H1 (cell line): ENCODE measurements at regions not wholly inside any gene's neighbourhood (a gene's known extent, or its start where the extent isn't known, plus 50 kb on each side); places are given as distances from the start of the nearest gene placed in this dataset.
A peak's percentile ranks its signal among the peaks of the same experiment; 100 is the strongest.

Experiments used
- CTCF ChIA-PET: fragments of 300-600 bp; sonication (Branson Sonifier 250); formaldehyde crosslinking; loops from one replicate; lab custom pipeline; 2021; ENCODE audit not compliant: partially characterized antibody; lab: Charles Lee
- POLR2A ChIA-PET: fragments of 300-600 bp; sonication (Branson Sonifier 250); formaldehyde crosslinking; loops from one replicate; lab custom pipeline; 2021; ENCODE audit warnings: inconsistent platforms; ENCODE audit not compliant: partially characterized antibody; lab: Charles Lee
- DNase-seq, 2 experiments: peaks; one replicate each; pipeline versions ENCODE4 v3.0.0 to v3.0.0-alpha.2; 2010 to 2022; ENCODE audit warnings: low spot score in 2 of 2, low read depth in 1 of 2, mixed read lengths in 1 of 2
- FAIRE-seq: peaks from 2 replicates; lab custom pipeline; 2011; peaks lifted over from hg19 to GRCh38; lab: Jason Lieb, UNC
- H2AFZ ChIP-seq: 2 replicates; pipeline ENCODE4 v1.8.1; 2012; ENCODE audit warnings: low read length, inconsistent platforms
- H2AK5ac ChIP-seq: 2 replicates; pipeline ENCODE4 v1.6.1; 2013; ENCODE audit warnings: low read depth, low read length
- H2BK120ac ChIP-seq: replicated peaks from 2 replicates; pipeline ENCODE3; 2013; ENCODE audit warnings: low read depth, low read length, inconsistent platforms
- H2BK12ac ChIP-seq: 2 replicates; pipeline ENCODE4 v1.6.1; 2013; ENCODE audit warnings: low read depth, low read length
- H2BK15ac ChIP-seq: 2 replicates; pipeline ENCODE4 v1.6.1; 2013; ENCODE audit warnings: low read length
- H2BK20ac ChIP-seq: 2 replicates; pipeline ENCODE4 v1.6.1; 2013; ENCODE audit warnings: low read length
- H2BK5ac ChIP-seq: 2 replicates; pipeline ENCODE4 v1.6.1; 2013; ENCODE audit warnings: low read depth, low read length
- H3K14ac ChIP-seq: 2 replicates; pipeline ENCODE4 v1.6.1; 2013; ENCODE audit warnings: inconsistent platforms; ENCODE audit not compliant: insufficient read length
- H3K18ac ChIP-seq: 2 replicates; pipeline ENCODE4 v1.6.1; 2013; ENCODE audit warnings: low read length; ENCODE audit errors: extremely low read depth
- H3K23ac ChIP-seq: 2 replicates; pipeline ENCODE4 v1.6.1; 2013; ENCODE audit warnings: inconsistent platforms; ENCODE audit not compliant: insufficient read length
- H3K23me2 ChIP-seq: 2 replicates; pipeline ENCODE4 v1.6.1; 2013; ENCODE audit warnings: low read depth, low read length
- H3K27ac ChIP-seq: 2 replicates; pipeline ENCODE4 v1.6.1; 2011; ENCODE audit warnings: low read depth, low read length, inconsistent platforms
- H3K27me3 ChIP-seq, 4 experiments: replicated peaks in 1 of 4; 1 replicate in 1 of 4; 2 replicates in 3 of 4; pipeline versions ENCODE4 v1.6.1 to v1.8.1; 2011 to 2013; ENCODE audit warnings: low read length in 3 of 4, mild to moderate bottlenecking in 3 of 4, inconsistent platforms in 2 of 4, mixed read lengths in 2 of 4, moderate library complexity in 1 of 4; ENCODE audit not compliant: control insufficient read depth in 3 of 4, insufficient read depth in 3 of 4; ENCODE audit errors: extremely low read depth in 1 of 4
- H3K36me3 ChIP-seq, 4 experiments: 2 replicates each; pipeline versions ENCODE4 v1.6.1 to v1.8.1; 2011 to 2013; ENCODE audit warnings: mild to moderate bottlenecking in 4 of 4, low read length in 3 of 4, moderate library complexity in 2 of 4, control low read depth in 1 of 4, inconsistent platforms in 1 of 4; ENCODE audit not compliant: insufficient read depth in 4 of 4, control insufficient read depth in 2 of 4
- H3K4ac ChIP-seq: replicated peaks from 2 replicates; pipeline ENCODE3; 2013; ENCODE audit warnings: low read length, low read depth, mixed read lengths, inconsistent platforms; ENCODE audit not compliant: insufficient read length
- H3K4me1 ChIP-seq, 4 experiments: replicated peaks in 1 of 4; 1 replicate in 1 of 4; 2 replicates in 3 of 4; pipeline versions ENCODE4 v1.6.1 to v1.8.1; 2011 to 2013; ENCODE audit warnings: low read length in 3 of 4, inconsistent platforms in 2 of 4, mixed read lengths in 1 of 4; ENCODE audit not compliant: insufficient read depth in 4 of 4, control insufficient read depth in 3 of 4
- H3K4me2 ChIP-seq, 2 experiments: 2 replicates each; pipeline versions ENCODE4 v1.6.1 to v1.8.1; 2011 to 2013; ENCODE audit warnings: low read depth in 2 of 2, low read length in 2 of 2, control low read depth in 1 of 2, inconsistent platforms in 1 of 2, mild to moderate bottlenecking in 1 of 2; ENCODE audit not compliant: insufficient read depth in 1 of 2
- H3K4me3 ChIP-seq, 4 experiments: fragments of 200-600, 300-600 bp in 1 of 4; sonication (generic), shearing (Covaris generic), sonication (Bioruptor Twin) in 1 of 4; 2 replicates each; pipeline versions ENCODE4 v1.5.1 to v1.8.1; 2011 to 2016; ENCODE audit warnings: low read length in 4 of 4, low read depth in 3 of 4, control low read depth in 2 of 4, inconsistent platforms in 2 of 4, mild to moderate bottlenecking in 2 of 4, mixed read lengths in 1 of 4, moderate library complexity in 1 of 4; ENCODE audit not compliant: insufficient read depth in 2 of 4; ENCODE audit errors: extremely low read depth in 1 of 4
- H3K56ac ChIP-seq: replicated peaks from 2 replicates; pipeline ENCODE3; 2013; ENCODE audit warnings: low read depth, mild to moderate bottlenecking, mixed read lengths, low read length, inconsistent platforms; ENCODE audit not compliant: insufficient read length
- H3K79me1 ChIP-seq: 2 replicates; pipeline ENCODE4 v1.6.1; 2013; ENCODE audit warnings: low read depth, low read length, control low read depth
- H3K79me2 ChIP-seq, 2 experiments: 2 replicates each; pipeline versions ENCODE4 v1.6.1 to v1.8.1; 2012 to 2013; ENCODE audit warnings: low read length in 2 of 2, mild to moderate bottlenecking in 2 of 2, inconsistent platforms in 1 of 2; ENCODE audit not compliant: insufficient read depth in 2 of 2, control insufficient read depth in 1 of 2
- H3K9ac ChIP-seq, 4 experiments: replicated peaks in 1 of 4; 1 replicate in 1 of 4; 2 replicates in 3 of 4; pipeline versions ENCODE4 v1.6.1 to v1.8.1; 2011 to 2013; ENCODE audit warnings: low read depth in 3 of 4, low read length in 3 of 4, control low read depth in 2 of 4, mild to moderate bottlenecking in 2 of 4, moderate library complexity in 2 of 4, inconsistent platforms in 1 of 4; ENCODE audit errors: extremely low read depth in 1 of 4
- H3K9me3 ChIP-seq, 2 experiments: 2 replicates each; pipeline versions ENCODE4 v1.6.1 to v1.8.1; 2012 to 2013; ENCODE audit warnings: mild to moderate bottlenecking in 2 of 2, moderate library complexity in 2 of 2, control low read depth in 1 of 2, inconsistent platforms in 1 of 2, low read depth in 1 of 2, low read length in 1 of 2, mixed read lengths in 1 of 2; ENCODE audit not compliant: insufficient read depth in 2 of 2
- H4K20me1 ChIP-seq, 2 experiments: replicated peaks in 1 of 2; 2 replicates each; pipeline versions ENCODE3 to v1.8.1; 2011 to 2013; ENCODE audit warnings: inconsistent platforms in 2 of 2, low read length in 2 of 2, mild to moderate bottlenecking in 1 of 2; ENCODE audit not compliant: insufficient read depth in 2 of 2, control insufficient read depth in 1 of 2
- H4K5ac ChIP-seq: 2 replicates; pipeline ENCODE4 v1.6.1; 2013; ENCODE audit warnings: low read length, low read depth, mixed read lengths, inconsistent platforms; ENCODE audit not compliant: insufficient read length
- H4K8ac ChIP-seq: 2 replicates; pipeline ENCODE4 v1.8.0; 2013; ENCODE audit warnings: mild to moderate bottlenecking, moderate library complexity, low read length, inconsistent platforms; ENCODE audit not compliant: insufficient read depth; ENCODE audit errors: extremely low read depth
- H4K91ac ChIP-seq: replicated peaks from 2 replicates; pipeline ENCODE3; 2013; ENCODE audit warnings: low read length, mixed read lengths, inconsistent platforms; ENCODE audit not compliant: insufficient read length
- ATF3 ChIP-seq: IDR thresholded peaks from 2 replicates; pipeline ENCODE4 v1.6.1; 2011; ENCODE audit warnings: low read depth, mild to moderate bottlenecking, low read length; ENCODE audit not compliant: insufficient read depth
- BRCA1 ChIP-seq: IDR thresholded peaks from 2 replicates; pipeline ENCODE4 v1.6.1; 2012; ENCODE audit warnings: low read depth, low read length, improper control_type of control experiment
- HDAC6 ChIP-seq: IDR thresholded peaks from one replicate; pipeline ENCODE4 v1.7.1; 2012; ENCODE audit warnings: low read depth, mild to moderate bottlenecking, inconsistent platforms, low read length, moderate library complexity
- RBBP5 ChIP-seq: IDR thresholded peaks from 2 replicates; pipeline ENCODE4 v1.7.1; 2012; ENCODE audit warnings: low read depth, mild to moderate bottlenecking, inconsistent platforms, low read length, moderate library complexity, borderline replicate concordance
- SAP30 ChIP-seq: fragments of 300-600 bp; sonication (generic); IDR thresholded peaks from 2 replicates; pipeline ENCODE4 v1.7.1; 2012; ENCODE audit warnings: low read length, moderate library complexity, mild to moderate bottlenecking, inconsistent platforms; ENCODE audit not compliant: insufficient read depth, insufficient replicate concordance
- SRF ChIP-seq: IDR thresholded peaks from 2 replicates; pipeline ENCODE4 v1.6.1; 2011; ENCODE audit warnings: mild to moderate bottlenecking, low read depth, low read length, moderate library complexity
- TAF1 ChIP-seq: IDR thresholded peaks from 2 replicates; pipeline ENCODE4 v1.6.1; 2011; ENCODE audit warnings: mild to moderate bottlenecking, low read depth, low read length
- TAF7 ChIP-seq: optimal IDR thresholded peaks from 2 replicates; pipeline ENCODE3; 2011; ENCODE audit warnings: low read depth, mild to moderate bottlenecking, inconsistent platforms, low read length, moderate library complexity, borderline replicate concordance
- WGBS, 2 experiments: shearing (Covaris generic) in 1 of 2; methylation state at CpG; one replicate each; pipeline versions ENCODE4 v1.1.6 to v1.1.7; 2013 to 2015; ENCODE audit warnings: low lambda C conversion rate in 2 of 2, mixed read lengths in 2 of 2, inconsistent platforms in 1 of 2, low coverage in 1 of 2, missing lambda C conversion rate in 1 of 2; ENCODE audit not compliant: insufficient replicate concordance in 2 of 2, insufficient coverage in 1 of 2, insufficient read length in 1 of 2; ENCODE audit errors: extremely low coverage in 1 of 2, missing lambda C conversion rate in 1 of 2; 5-methylcytosine and 5-hydroxymethylcytosine counted together

GRCh38 chr1:109817881-109818270 lies 54.2 kb upstream of the EPS8L3 start:
- Histone ChIP-seq H2BK5ac (no peak overlapping the region), H3K18ac (no peak overlapping the region), H3K79me1 (no peaks in the 10 kb centered on the region), H2BK12ac (no peak overlapping the region), H3K4me2 (no peak overlapping the region), H2AFZ (no peak overlapping the region), H2BK120ac (no peak overlapping the region), H3K36me3 (no peaks in the 10 kb centered on the region), H3K23ac (no peak overlapping the region), H4K8ac (no peak overlapping the region), H2BK15ac (no peak overlapping the region), H4K20me1 (no peaks in the 10 kb centered on the region), H3K27ac (no peak overlapping the region), H2AK5ac (no peak overlapping the region), H4K91ac (no peak overlapping the region), H3K4me1 (no peaks in the 10 kb centered on the region), H3K4ac (no peak overlapping the region), H3K9ac (no peak overlapping the region), H3K9me3 (peaks cover 6 to 9% of the 10 kb centered on the region in 2 experiments), H3K79me2 (no peaks in the 10 kb centered on the region), H3K4me3 (no peak overlapping the region), H3K27me3 (no peaks in the 10 kb centered on the region; a peak in 1 of 7 replicates), H4K5ac (no peak overlapping the region), H2BK20ac (no peak overlapping the region), H3K56ac (no peak overlapping the region), H3K14ac (no peak overlapping the region), H3K23me2 (no peaks in the 10 kb centered on the region)
- TF ChIP-seq SAP30 (no peak), TAF7 (no peak), RBBP5 (no peak), ATF3 (no peak), SRF (no peak), BRCA1 (no peak), HDAC6 (no peak), TAF1 (no peak)
- 100% methylated on average over 2 of the region's 2 CpGs; no CpG with 5 or more reads in 1 of the 2 experiments for WGBS, 2 experiments
- ChIA-PET CTCF (interaction anchor here (1.0 to 1.2 kb wide), 2 partner anchors 19 to 319 kb away, joined by 3 read pairs; no protein-coding TSS in a partner anchor), POLR2A (no interaction called here)
- FAIRE-seq (no peak), DNase-seq (peak in 1 of 2 experiments; percentile 13)
